B cell (primary cell): ENCODE measurements at regions not wholly inside any gene's neighbourhood (a gene's known extent, or its start where the extent isn't known, plus 50 kb on each side); places are given as distances from the start of the nearest gene placed in this dataset.

Source experiments
- ATAC-seq: fragments of 200-7000 bp; cut with Tn5 transposase; one replicate; pipeline ENCODE4 v1.10.0; 2021; ENCODE audit warnings: low read depth, mild to moderate bottlenecking, moderate number of reproducible peaks, moderate library complexity
- CTCF ChIA-PET: fragments of 350-600 bp; sonication (Branson Sonifier 250); formaldehyde crosslinking; loops from one replicate; lab custom pipeline; 2021; ENCODE audit warnings: antibody characterized with exemption, inconsistent platforms; lab: Charles Lee
- POLR2A ChIA-PET: fragments of 350-600 bp; sonication (Branson Sonifier 250); formaldehyde crosslinking; loops from one replicate; lab custom pipeline; 2021; ENCODE audit warnings: antibody characterized with exemption; lab: Charles Lee
- DNase-seq: peaks from one replicate; pipeline ENCODE4 v3.0.0; 2013
- H2AFZ ChIP-seq: 2 replicates; pipeline ENCODE4 v1.6.1; 2012; ENCODE audit warnings: mild to moderate bottlenecking, low read depth, low read length; ENCODE audit not compliant: insufficient read depth, poor library complexity, severe bottlenecking
- H3K27ac ChIP-seq, 2 donors: 1 replicate in 1 of 2; 2 replicates in 1 of 2; pipeline ENCODE4 v1.5.1; 2012 to 2013; ENCODE audit warnings: low read length in 2 of 2, mild to moderate bottlenecking in 2 of 2, moderate library complexity in 1 of 2
- H3K27me3 ChIP-seq, 4 experiments: fragments of 200-600 bp in 1 of 4; sonication (generic) in 1 of 4; replicated peaks in 1 of 4; 1 replicate in 2 of 4; 2 replicates in 2 of 4; pipeline versions ENCODE4 v1.6.1 to v1.7.0; 2013 to 2016; ENCODE audit warnings: low read length in 3 of 4, mild to moderate bottlenecking in 2 of 4, mixed read lengths in 1 of 4, moderate library complexity in 1 of 4; ENCODE audit not compliant: insufficient read depth in 4 of 4, control insufficient read depth in 3 of 4; ENCODE audit errors: control extremely low read depth in 1 of 4
- H3K36me3 ChIP-seq, 2 experiments: replicated peaks in 1 of 2; 1 replicate in 1 of 2; 2 replicates in 1 of 2; pipeline versions ENCODE4 v1.6.1 to v1.7.1; 2013; ENCODE audit warnings: low read length in 1 of 2; ENCODE audit not compliant: insufficient read depth in 2 of 2, control insufficient read depth in 1 of 2; ENCODE audit errors: control extremely low read depth in 1 of 2, extremely low read depth in 1 of 2
- H3K4me1 ChIP-seq, 2 donors: fragments of 200-600 bp in 1 of 2; sonication (generic) in 1 of 2; 1 replicate in 1 of 2; 2 replicates in 1 of 2; pipeline versions ENCODE4 v1.5.1 to v1.6.1; 2013 to 2017; ENCODE audit warnings: low read length in 2 of 2; ENCODE audit not compliant: control insufficient read depth in 2 of 2, insufficient read depth in 2 of 2
- H3K4me2 ChIP-seq: replicated peaks from 2 replicates; pipeline ENCODE3; 2012; ENCODE audit warnings: mild to moderate bottlenecking, low read depth, low read length; ENCODE audit not compliant: poor library complexity, severe bottlenecking
- H3K4me3 ChIP-seq, 5 experiments: fragments of 200-600 bp in 1 of 5; sonication (generic) in 1 of 5; 1 replicate in 3 of 5; 2 replicates in 2 of 5; pipeline versions ENCODE4 v1.5.1 to v1.7.0; 2011 to 2016; ENCODE audit warnings: low read length in 4 of 5, mild to moderate bottlenecking in 4 of 5, low read depth in 2 of 5, control low read depth in 1 of 5, moderate library complexity in 1 of 5; ENCODE audit not compliant: insufficient read depth in 1 of 5; ENCODE audit errors: control extremely low read depth in 1 of 5, extremely low read depth in 1 of 5
- H3K79me2 ChIP-seq: fragments of 200-600 bp; sonication (generic); one replicate; pipeline ENCODE4 v1.6.0; 2016; ENCODE audit warnings: low read length; ENCODE audit not compliant: control insufficient read depth, insufficient read depth
- H3K9ac ChIP-seq: fragments of 200-600 bp; sonication (generic); 2 replicates; pipeline ENCODE4 v1.6.1; 2017; ENCODE audit warnings: mild to moderate bottlenecking, low read length, moderate library complexity
- H3K9me3 ChIP-seq, 3 donors: one replicate each; pipeline versions ENCODE4 v1.6.1 to v1.7.1; 2013; ENCODE audit warnings: low read length in 2 of 3; ENCODE audit not compliant: control insufficient read depth in 2 of 3, insufficient read depth in 1 of 3; ENCODE audit errors: control extremely low read depth in 1 of 3
- H4K20me1 ChIP-seq: 2 replicates; pipeline ENCODE4 v1.6.0; 2012; ENCODE audit warnings: mild to moderate bottlenecking, low read length; ENCODE audit not compliant: insufficient read depth, control insufficient read depth, poor library complexity, severe bottlenecking
- H3K27ac Mint-ChIP-seq: one replicate; pipeline ENCODE4 v1.8.0; 2021; ENCODE audit warnings: mixed read lengths
- H3K27me3 Mint-ChIP-seq: one replicate; pipeline ENCODE4 v1.8.0; 2021; ENCODE audit warnings: mixed read lengths
- H3K4me1 Mint-ChIP-seq: one replicate; pipeline ENCODE4 v1.8.0; 2021; ENCODE audit warnings: mixed read lengths
- H3K4me3 Mint-ChIP-seq: one replicate; pipeline ENCODE4 v1.8.0; 2021; ENCODE audit warnings: mixed read lengths
- H3K9me3 Mint-ChIP-seq: one replicate; pipeline ENCODE4 v1.8.0; 2022; ENCODE audit warnings: mixed read lengths; ENCODE audit not compliant: insufficient read depth
- EZH2 ChIP-seq: IDR thresholded peaks from 2 replicates; pipeline ENCODE4 v1.6.1; 2012; ENCODE audit warnings: borderline replicate concordance, low read depth, mild to moderate bottlenecking, moderate library complexity, low read length; ENCODE audit not compliant: insufficient read depth, poor library complexity, severe bottlenecking
- WGBS: methylation state at CpG from one replicate; pipeline ENCODE4 v1.1.5; 2013; ENCODE audit warnings: missing lambda C conversion rate; ENCODE audit not compliant: insufficient coverage; 5-methylcytosine and 5-hydroxymethylcytosine counted together
- intact Hi-C: fragments of 100-400 bp; cut with micrococcal nuclease; formaldehyde crosslinking; loops from one replicate; pipeline ENCODE4 v1.10.0; 2022
- TF ChIP-seq, protein P1 (sequence below): fragments of 200-600 bp; IDR thresholded peaks from one replicate; pipeline ENCODE4 v1.8.0; 2022; ENCODE audit warnings: antibody characterized with exemption, mild to moderate bottlenecking

DNA sequence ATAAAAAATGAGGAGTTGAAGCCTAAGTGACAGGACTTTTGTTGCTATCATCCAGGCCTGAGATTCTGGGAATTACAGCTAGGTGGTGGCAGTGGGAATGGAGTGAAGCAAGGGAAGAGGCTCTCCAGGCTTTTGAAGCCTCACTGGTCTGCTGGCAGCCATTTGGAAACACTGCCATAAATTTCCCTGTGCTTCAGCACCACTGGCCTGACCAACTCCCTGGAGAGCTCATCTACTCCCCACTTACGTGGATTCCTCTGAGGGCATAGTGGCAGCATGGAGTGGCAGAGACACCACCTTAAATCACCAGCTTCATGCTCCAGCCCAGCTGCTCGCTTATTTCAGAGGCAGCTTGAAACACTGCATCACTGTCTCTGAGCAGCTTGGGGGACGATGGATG is 518.2 kb downstream of the TLR4 start:
- no peak overlapping the region for H3K4me2 ChIP-seq
- 54% methylated on average over 3 of the region's 3 CpGs for WGBS
- H3K27me3 ChIP-seq: no peaks in the 10 kb centered on the region
- intact Hi-C loops: no loop called here
- H3K9me3 ChIP-seq: no peaks in the 10 kb centered on the region
- Mint-ChIP-seq H3K4me1 (no peaks in the 10 kb centered on the region), H3K27ac (no peak overlapping the region), H3K4me3 (no peak overlapping the region), H3K9me3 (no peaks in the 10 kb centered on the region), H3K27me3 (no peaks in the 10 kb centered on the region)
- H3K36me3 ChIP-seq: no peaks in the 10 kb centered on the region
- no peak overlapping the region for H2AFZ ChIP-seq
- no peaks in the 10 kb centered on the region for H3K79me2 ChIP-seq
- no peak overlapping the region for H3K4me3 ChIP-seq
- DNase-seq (no peak), ATAC-seq (no peak)
- no peaks in the 10 kb centered on the region for H4K20me1 ChIP-seq
- H3K9ac ChIP-seq: no peak overlapping the region
- TF ChIP-seq, protein P1, sequence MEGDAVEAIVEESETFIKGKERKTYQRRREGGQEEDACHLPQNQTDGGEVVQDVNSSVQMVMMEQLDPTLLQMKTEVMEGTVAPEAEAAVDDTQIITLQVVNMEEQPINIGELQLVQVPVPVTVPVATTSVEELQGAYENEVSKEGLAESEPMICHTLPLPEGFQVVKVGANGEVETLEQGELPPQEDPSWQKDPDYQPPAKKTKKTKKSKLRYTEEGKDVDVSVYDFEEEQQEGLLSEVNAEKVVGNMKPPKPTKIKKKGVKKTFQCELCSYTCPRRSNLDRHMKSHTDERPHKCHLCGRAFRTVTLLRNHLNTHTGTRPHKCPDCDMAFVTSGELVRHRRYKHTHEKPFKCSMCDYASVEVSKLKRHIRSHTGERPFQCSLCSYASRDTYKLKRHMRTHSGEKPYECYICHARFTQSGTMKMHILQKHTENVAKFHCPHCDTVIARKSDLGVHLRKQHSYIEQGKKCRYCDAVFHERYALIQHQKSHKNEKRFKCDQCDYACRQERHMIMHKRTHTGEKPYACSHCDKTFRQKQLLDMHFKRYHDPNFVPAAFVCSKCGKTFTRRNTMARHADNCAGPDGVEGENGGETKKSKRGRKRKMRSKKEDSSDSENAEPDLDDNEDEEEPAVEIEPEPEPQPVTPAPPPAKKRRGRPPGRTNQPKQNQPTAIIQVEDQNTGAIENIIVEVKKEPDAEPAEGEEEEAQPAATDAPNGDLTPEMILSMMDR: no peak
- no peak for TF ChIP-seq EZH2
- CTCF ChIA-PET: no interaction called here
- POLR2A ChIA-PET: no interaction called here
- H3K27ac ChIP-seq: no peak overlapping the region
- no peaks in the 10 kb centered on the region for H3K4me1 ChIP-seq

- no peak overlapping the region for H2AFZ ChIP-seq
- TF ChIP-seq, protein P1: no peak
- ATAC-seq (no peak), DNase-seq (no peak)
- H3K27ac ChIP-seq: no peak overlapping the region
- ChIA-PET CTCF (no interaction called here), POLR2A (no interaction called here)
- H3K79me2 ChIP-seq: no peaks in the 10 kb centered on the region
- no peaks in the 10 kb centered on the region for H3K36me3 ChIP-seq
- no peaks in the 10 kb centered on the region for H3K9me3 ChIP-seq
- H3K4me1 ChIP-seq: no peaks in the 10 kb centered on the region
- no peaks in the 10 kb centered on the region for H3K4me1 Mint-ChIP-seq
- no peaks in the 10 kb centered on the region for H3K27me3 ChIP-seq
- no peaks in the 10 kb centered on the region for H3K9me3 Mint-ChIP-seq
- H3K27ac Mint-ChIP-seq: no peak overlapping the region
- H3K27me3 Mint-ChIP-seq: no peaks in the 10 kb centered on the region
- intact Hi-C loops: no loop called here
- H3K4me3 ChIP-seq: no peak overlapping the region
- H3K4me3 Mint-ChIP-seq: no peak overlapping the region
- H3K9ac ChIP-seq: no peak overlapping the region
- no peak overlapping the region for H3K4me2 ChIP-seq
- no peaks in the 10 kb centered on the region for H4K20me1 ChIP-seq
Measured at GRCh38 chr9:118223111-118223510, 518.9 kb downstream of the TLR4 start.
